ENCODE measurements at regions not wholly inside any gene's neighbourhood (a gene's known extent, or its start where the extent isn't known, plus 50 kb on each side); places are given as distances from the start of the nearest gene placed in this dataset.

DNA sequence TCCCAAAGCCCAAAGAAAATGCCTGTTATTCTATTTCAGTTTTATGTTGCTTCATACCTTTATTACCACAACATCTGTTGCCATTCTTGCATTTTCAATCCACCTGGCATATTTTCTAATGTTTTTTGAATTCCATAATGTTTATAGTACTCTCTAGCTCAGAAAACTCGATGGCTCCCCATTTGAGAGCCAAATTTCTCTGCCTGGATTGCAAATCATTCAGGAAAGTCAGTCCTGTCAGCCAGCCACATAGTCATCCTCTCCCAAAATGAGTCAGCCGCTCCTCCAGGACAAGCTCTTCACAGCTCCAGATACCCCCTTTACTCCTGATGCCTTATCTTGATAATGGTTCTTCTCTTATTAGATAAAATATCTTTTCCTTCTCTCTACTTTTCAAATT, 78.2 kb upstream of the ADCY2 start:
- DNase-seq = no peak

DNA sequence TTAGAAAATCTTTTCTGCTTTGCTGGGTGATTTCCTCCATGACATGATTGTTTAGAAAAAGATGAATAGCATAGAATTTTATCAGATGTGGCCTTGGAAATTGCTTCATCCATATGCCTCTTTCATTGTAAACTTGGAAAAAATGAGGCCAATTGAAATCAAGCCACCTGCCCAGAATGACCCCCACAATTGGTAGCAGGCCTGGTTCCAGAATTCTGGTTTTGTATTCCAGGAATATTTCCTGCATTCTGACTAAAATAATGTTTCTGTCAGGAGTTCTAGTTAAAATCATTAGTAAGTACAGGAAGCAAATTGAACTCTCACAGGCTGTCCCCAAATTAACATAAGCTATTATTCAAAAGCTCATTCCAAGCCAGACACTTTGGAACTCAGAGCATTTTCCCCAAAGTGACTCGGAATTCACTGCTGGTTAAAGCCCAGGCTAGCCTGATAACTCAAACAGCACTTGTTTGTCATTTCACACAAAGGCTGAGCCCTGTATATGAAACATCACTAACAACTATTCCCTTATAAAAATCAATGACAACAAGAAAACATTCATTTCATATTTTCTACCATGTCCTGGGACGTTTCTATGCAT, 75.1 kb upstream of the ADCY2 start:
- DNase-seq = no peak

DNA sequence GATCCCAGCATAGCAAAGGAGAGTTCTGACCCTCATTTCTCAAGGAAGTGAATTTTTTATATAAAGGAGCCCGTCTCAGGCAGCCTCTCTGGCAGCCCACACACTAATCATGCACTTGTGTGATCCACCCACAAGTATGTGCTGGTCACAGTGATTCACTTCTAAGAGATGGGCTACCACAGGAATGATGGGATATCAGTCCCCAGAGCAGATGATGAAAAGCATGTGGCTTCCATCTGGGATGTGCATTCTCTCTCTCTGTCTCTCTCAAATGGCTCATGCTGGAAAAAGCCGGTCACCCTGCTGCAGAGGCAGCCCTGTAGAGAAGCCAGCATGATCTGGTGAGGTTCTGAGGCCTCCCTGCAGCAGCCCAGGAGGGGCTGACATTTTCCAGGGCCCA, 74.2 kb upstream of the ADCY2 start:
- no peak for DNase-seq

DNA sequence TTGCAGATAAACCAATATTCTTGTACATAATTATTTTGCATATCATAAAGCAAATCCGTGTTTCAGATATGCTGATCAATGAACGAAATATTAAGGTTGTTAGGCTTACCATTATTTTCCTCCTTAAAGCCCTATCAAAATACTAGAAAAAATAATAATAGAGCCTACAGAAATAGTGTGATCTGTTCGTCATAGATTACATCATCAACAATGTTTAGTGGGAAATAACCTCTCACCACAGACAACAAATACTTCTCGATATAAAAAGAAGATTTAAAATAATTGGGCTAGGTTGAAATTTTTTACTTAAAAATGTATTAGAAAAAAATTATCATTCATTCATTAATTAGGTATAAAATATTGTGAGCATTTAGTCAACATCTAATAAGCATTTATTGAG, 71.0 kb upstream of the ADCY2 start:
- no peak for DNase-seq

DNA sequence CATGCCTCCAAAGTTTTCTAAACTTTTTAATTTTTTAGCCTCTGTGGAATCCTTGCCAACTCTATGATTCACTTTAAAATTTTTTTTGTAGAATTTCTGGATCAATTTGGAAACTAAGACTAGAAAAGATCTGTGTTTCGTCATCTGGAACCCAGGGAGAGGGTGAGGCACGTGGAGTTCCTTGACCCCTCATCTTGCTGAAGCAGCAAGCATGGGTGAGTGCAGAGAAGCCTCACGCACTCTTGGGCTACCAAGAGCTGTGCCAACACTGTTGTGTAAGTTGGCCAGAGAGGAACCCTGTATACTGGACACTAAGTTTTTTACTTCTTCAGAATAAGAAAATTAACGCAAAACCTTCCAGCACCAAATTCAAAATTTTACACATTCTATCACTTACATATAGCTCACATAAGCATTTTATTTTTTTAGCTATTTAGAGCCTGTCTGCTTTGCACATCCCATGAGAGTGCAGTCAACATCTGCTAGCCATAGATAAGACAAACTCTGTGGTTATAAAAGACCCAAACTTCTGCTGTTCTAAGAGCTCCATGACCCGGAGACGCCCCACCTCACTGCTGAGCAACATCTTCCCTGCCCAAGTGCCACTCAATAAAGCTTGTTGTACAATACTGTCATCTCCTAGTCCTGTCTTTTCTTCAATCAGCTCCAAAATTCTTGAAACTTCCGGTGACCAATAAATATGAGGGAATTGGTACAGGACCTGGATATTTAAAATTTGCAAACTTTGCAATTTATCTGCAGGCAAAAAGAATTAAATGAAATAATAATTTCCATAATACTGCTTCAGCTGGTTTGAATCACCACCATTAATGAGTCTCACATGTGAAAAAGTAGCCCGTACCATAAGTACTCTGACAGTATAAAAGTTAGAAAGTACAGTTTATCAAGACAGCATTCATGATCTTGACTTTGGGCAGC, 69.7 kb upstream of the ADCY2 start:
- no peak for DNase-seq

DNA sequence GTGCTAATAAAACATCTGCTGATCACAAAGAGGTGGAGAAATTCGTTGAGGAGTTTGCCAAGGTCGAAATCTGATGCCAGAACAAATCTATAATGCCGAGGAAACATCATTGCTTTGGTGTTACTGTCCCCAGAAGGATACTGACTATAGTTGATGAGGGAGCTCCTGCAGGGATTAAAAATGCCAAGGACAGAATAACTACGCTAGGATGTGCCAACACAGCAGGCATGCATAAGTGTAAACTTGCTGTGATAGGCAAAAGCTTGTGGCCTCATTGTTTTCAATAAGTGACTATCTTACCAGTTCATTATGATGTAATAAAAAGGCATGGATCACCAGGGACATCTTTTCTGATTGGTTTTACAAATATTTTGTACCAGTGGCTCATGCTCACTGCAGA, 66.8 kb upstream of the ADCY2 start:
- no peak for DNase-seq

DNA sequence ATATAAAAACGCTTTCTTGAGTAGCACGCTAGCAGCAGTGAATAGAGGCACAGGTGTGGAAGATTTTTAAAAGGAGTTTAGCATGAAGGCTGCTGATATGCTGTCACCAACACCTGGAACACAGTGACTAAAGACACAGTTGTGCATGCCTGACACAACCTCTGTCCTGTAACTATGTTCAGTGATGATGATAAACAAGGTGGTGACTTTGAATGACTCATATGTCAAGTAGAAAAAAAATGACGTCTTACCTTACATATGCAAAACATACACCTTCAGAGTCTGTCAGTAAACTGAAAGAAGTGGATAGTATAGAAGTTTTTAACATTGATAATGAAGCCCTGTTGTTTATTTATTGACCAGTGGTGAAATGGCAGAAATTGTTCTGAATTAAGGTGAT, 66.2 kb upstream of the ADCY2 start:
- DNase-seq = no peak

DNA sequence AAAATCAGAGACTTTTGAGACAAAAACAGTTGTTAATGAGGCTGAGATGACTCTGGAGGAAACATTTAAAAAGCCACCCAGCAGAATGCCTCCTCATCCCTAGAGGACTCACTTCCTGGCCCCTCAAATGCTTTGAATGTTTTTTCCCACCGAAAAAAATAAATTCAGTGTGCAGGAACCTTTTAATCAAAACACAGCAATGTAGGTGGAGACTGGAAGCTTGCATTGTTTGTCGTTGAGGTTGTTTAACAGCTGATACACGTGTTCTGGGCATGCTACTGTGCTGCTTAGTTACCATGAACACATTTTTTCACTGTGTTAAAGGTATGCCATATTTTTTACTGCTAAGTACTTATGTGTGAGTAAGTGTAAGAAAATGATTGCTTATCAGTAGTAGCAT, 65.7 kb upstream of the ADCY2 start:
- no peak for DNase-seq

DNA sequence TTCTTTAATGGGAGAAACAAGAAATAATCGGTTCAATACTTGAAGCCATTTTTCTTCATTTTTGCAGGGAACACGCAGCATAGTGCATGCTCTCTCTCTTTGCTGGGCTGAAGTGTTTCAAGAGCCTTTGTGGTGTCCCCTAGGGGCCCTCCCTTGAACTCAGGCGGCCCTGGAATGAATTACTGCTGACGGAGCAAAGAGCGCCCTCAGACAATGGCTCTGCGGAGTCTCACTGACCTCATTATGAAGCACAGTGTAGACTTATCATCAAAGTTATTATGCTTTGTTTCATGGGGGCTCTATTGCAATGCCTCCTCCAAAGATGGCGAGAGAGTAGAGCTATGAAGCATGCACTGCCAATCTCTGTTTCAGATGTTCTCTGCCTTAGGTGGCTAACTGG, 64.8 kb upstream of the ADCY2 start:
- no peak for DNase-seq

Data from NCI-H1092 (cell line).